ENCODE measurements at regions not wholly inside any gene's neighbourhood (a gene's known extent, or its start where the extent isn't known, plus 50 kb on each side); places are given as distances from the start of the nearest gene placed in this dataset.
"Not testable (repeated sequence)": the region's sequence is repeated elsewhere in the genome, so short reads cannot be mapped to it uniquely, and the experiment has no call there.

- no peak for DNase-seq
These were observed 95.3 kb upstream of the GADD45A start for GRCh38 chr1:67589519-67590233.

- DNase-seq = no peak
These were observed 94.7 kb upstream of the GADD45A start for GRCh38 chr1:67590329-67590728.

GRCh38 chr1:67594764-67595163 is 90.2 kb upstream of the GADD45A start:
- no peak for DNase-seq

GRCh38 chr1:67596674-67597073 is 88.3 kb upstream of the GADD45A start:
- no peak for DNase-seq

GRCh38 chr1:67597336-67597735 is 87.7 kb upstream of the GADD45A start:
- no peak for DNase-seq

GRCh38 chr1:67599085-67599484 is 85.9 kb upstream of the GADD45A start:
- no peak for DNase-seq

- no peak for DNase-seq
These were observed 83.5 kb upstream of the GADD45A start for GRCh38 chr1:67601539-67601938.

- DNase-seq = no peak
These were observed 83.0 kb upstream of the GADD45A start for GRCh38 chr1:67601955-67602354.

GRCh38 chr1:67604778-67605177 is 80.2 kb upstream of the GADD45A start:
- DNase-seq = no peak

- no peak for DNase-seq
These were observed 79.7 kb upstream of the GADD45A start for GRCh38 chr1:67605209-67605780.

- no peak for DNase-seq
These were observed 77.7 kb upstream of the GADD45A start for GRCh38 chr1:67607286-67607685.

- no peak for DNase-seq
These were observed 77.3 kb upstream of the GADD45A start for GRCh38 chr1:67607699-67608098.

GRCh38 chr1:67608661-67609576 is 76.1 kb upstream of the GADD45A start:
- DNase-seq = no peak

- no peak for DNase-seq
These were observed 75.2 kb upstream of the GADD45A start for GRCh38 chr1:67609577-67610341.

GRCh38 chr1:67610450-67610849 is 74.6 kb upstream of the GADD45A start:
- DNase-seq = no peak

GRCh38 chr1:67611846-67612245 is 73.2 kb upstream of the GADD45A start:
- DNase-seq = no peak

GRCh38 chr1:67612788-67613241 is 72.2 kb upstream of the GADD45A start:
- no peak for DNase-seq

GRCh38 chr1:67613479-67613878 is 71.5 kb upstream of the GADD45A start:
- not testable (repeated sequence) for DNase-seq

GRCh38 chr1:67614511-67614934 is 70.5 kb upstream of the GADD45A start:
- DNase-seq = no peak

GRCh38 chr1:67615886-67616285 is 69.1 kb upstream of the GADD45A start:
- DNase-seq = no peak

- DNase-seq = no peak
These were observed 68.5 kb upstream of the GADD45A start for GRCh38 chr1:67616394-67616985.

- no peak for DNase-seq
These were observed 66.5 kb upstream of the GADD45A start for GRCh38 chr1:67618285-67619018.
